HG03025 (cell line): ENCODE measurements at regions not wholly inside any gene's neighbourhood (a gene's known extent, or its start where the extent isn't known, plus 50 kb on each side); places are given as distances from the start of the nearest gene placed in this dataset.
"Not testable (repeated sequence)": the region's sequence is repeated elsewhere in the genome, so short reads cannot be mapped to it uniquely, and the experiment has no call there.

Experiments used
- ATAC-seq: cut with Tn5 transposase; IDR thresholded peaks from one replicate; pipeline ENCODE4 v1.9.1; 2021; ENCODE audit warnings: mild to moderate bottlenecking, moderate library complexity; ENCODE audit not compliant: unreplicated experiment, low FRiP score

DNA sequence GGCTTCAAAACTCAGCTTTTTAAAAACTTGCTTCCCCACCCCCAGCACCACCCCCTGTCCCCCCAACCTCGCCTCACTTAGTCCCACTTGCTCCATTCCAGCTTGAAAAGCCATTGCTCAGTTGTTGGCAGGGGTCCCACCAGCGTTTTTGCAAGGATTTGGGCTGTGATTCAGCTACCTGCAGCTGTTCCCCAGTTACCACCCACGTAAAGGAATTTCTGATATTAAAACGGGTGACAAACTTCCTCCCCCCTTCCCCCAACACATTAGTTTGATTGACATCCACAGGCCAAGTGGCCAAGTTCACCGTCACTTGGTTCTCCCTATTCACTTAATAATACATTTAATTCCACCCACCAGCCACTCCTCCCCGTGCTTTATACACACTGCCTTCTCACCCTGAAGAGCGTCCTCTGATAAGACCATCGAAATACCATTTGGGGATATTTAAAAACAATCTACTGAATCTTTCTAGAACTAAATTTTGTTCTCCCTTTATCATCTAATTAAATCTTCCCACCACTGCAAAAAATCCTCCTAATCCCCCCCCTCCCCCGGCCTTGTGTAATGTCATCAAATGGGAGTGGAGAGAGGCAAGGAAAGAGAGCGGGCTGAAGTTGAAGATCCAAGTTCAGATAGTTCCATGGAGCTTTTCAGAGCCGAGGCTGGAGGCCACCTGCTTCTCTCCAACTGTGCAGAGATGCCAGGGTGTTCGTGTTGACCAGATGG lies 55.1 kb downstream of the SOX9 start:
- ATAC-seq, result no peak

DNA sequence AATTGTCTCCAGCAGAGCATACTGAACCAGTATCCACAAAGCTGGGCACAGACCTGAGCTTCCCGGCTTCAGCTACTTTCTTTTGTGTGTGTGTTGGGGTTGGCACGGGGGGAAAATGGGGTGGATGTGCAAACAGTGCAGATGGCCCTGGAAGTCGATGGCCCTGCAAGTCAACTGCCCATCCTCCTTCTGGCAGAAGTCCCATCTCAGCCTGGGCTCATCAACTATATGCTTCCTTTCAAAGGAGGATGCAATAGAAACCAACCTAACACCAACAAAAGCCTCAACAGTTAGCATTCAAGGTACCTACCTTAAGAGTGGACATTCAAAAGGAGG lies 55.7 kb downstream of the SOX9 start:
- no peak for ATAC-seq

DNA sequence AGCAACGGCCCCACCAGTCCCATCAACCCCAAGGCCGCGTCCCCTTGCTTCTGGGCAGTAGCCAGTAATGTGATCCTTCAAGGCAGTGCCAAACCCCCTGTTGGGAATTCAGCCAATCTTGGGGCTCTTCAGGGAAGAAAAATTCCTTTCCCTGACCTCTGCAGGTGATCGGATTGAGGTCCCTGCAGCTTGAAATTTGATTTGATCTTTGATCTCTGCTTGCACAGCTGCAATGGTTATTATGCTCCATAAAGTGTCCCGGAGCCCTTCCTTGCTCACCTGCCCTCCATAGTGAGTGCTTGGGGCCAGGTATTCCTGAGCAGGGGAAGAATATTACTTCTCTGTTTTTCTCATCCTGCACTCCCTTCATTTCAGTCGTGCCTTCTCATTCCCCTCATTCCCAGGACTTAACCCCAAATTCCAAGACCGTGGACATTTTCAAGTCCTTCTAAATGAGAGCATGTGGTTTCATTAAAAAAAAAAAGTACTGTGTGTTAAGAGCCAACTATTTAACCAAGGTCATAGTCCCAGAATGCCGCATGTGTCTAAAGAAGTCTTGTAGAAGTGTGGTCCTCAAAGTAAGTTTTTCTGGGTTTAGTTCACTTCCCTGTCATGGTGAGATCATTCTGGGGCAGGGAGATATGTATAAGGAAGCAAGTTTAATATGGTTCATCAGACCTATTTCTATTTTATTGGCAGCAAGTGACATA lies 56.3 kb downstream of the SOX9 start:
- no peak for ATAC-seq

DNA sequence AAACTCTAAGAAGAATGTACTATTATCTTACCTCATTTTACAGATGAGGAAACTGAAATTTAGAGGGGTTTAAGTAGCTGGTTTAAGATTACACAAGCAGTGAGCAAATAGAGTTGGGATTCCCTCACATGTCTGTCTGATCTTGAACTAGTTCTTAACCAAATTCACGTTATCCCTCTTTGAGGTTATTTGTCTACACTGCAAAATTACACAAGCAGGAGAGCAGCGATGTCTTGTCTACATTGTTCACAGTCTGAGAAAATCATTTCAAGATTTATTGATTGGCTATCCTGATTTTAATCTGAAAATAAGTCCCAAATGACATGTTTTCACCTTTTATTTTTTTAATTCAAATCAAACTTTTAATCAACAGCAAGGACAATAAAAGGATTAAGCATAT lies 56.9 kb downstream of the SOX9 start:
- no peak for ATAC-seq

DNA sequence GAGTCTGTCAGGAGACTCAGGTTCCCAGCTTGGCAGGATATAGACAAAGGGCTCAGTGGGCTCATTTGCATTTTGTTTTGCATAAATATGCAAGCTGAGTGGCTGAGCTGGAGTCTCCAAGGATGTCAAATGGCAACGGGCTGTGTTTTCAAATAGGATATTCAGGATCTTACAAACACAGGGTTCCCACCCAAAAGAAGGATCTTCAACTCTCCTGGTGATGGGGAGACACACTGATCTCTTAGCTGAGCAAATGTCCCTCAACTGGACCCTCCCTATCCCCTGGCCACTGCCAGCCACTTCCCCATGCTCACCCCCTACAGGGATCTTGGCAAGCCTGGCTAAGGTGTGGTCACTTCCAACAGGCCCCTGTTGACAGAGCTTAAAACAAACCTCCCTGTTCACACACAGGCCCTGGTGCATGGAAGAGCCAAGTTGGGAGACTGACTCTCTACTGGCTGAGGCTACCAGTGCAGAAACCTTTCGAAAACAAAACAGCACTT lies 61.6 kb downstream of the SOX9 start:
- ATAC-seq, result no peak

DNA sequence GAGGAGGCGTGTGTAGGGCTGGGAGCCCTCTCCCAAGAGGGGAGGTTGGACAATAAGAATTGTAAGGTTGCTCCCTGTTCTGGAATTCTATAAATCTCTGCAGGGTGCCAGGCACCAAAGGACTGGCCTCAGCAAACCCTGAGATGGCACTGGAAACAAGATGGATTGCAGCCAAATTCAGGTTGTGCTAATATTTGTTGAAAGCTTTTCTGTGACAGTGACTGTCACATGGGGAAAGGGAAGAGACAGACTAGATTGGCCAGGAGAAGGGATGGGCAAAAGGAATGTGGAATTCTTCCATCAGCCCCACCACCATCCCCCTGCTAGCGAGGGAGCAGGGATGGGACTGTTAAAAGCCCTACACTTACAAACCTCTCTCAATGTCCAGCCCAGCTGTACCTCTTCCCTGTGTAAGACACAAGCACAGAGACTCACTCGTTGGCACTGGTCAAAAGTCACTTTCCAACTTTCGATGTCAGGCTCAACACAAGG lies 62.4 kb downstream of the SOX9 start:
- no peak for ATAC-seq

DNA sequence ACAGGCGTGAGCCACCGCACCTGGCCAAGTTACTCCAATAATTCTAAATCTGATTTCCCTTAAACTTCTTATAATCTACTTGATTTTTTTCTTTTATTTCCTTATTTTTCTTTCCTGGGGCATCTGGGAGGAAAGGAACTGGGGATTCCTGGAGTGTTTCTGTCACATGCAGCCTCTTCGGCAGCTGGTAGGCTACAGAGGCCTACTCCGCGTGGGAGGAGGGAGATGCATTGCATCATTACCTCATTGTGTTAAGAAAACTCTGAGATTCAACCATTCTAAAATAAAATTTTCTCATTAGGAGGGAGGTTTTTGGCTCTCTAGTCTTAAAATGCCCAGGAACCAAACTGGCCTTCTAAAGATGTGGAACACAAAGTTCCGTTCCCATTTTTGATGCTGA lies 64.0 kb downstream of the SOX9 start:
- ATAC-seq, result no peak

DNA sequence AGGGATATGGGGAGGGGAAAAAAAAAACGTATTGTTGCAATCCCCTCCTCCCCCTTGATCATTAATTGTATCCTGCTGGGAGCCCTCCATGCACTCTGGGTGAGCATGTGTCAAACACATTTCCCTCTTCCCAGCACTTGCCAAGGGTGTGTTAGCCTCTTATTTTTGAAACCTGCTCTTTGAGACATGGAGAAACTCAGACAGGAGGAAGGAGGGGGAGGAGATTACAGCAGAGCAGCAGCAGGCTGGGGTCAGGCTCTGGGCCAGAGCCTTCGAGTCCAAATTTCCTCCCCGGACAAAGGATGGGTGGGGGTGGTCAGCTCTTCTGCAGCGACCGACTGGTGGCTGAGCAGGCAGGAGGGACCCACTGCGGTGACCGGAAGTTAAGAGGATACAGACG lies 64.7 kb downstream of the SOX9 start:
- no peak for ATAC-seq

DNA sequence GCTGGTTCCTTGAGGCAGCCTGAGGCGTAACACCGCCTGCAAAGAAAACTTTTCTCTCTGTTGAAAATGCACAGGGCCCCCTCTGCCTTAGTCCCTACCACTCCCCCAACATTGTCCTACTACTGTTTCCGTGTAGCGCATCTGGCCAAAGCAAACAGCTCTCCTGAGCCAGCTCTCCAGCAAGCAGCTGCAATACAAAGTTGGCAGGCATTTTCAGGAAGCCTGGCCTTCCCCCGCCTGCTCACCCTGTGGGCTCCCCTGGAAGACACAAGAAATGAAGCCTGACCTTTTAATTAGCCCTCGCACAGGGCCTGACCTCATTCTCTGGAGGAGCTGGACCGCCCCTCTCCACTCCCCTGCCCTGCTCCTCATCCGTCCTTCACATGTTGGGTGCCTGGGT lies 66.7 kb downstream of the SOX9 start:
- ATAC-seq, result no peak

DNA sequence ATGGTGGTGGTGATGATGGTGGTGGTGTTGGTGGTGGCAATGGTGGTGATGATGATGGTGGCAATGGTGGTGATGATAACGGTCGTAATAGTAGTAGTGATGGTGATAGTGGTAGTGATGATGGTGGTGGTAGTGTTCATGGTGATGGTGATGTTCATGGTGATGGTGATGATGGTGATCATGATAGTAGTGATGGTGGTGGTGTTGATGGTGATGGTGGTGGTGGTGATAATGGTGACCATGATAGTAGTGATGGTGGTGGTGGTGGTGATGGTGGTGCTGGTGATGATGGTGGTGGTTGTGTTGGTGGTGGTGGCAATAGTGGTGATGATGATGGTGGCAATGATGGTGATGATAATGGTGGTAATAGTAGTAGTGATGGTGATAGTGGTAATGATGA lies 68.0 kb downstream of the SOX9 start:
- ATAC-seq, result no peak

DNA sequence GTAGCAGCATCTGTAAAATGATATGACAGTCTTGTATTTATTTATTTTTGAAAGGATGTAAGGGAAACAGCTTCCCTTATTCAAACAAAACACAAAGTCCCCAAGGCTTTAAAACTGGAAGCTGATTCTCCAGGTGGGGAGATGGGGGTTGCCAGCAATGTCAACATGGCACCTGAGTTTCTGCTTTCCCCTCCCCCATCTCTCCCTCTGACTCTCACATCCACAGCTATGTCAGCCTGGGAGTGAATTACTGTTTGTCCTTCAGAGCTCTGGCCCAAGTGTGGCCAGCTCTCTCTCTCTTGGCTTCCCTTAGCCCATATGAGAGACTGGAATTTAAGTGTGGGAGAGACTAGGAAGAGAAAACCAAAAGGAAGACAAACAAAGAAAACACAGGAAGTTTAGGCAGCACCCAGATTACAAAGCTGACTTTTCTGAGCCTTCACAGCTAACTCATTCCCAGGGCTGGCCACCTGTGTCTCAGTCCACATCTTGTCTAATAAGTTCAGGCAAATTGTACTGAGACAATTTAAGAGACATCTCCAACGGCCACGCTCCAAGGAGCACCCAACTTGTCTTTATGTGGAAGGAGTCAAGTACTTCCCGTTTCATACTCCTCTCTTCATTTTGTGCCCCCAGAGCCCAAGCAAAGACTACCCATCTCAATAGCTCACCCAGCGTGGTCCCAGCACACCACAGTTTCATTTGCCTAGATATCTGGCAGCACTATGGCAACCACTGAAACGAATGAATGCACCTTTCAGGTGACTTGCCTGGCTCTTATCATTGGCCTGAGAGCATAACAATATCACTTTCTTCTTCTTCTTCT lies 69.2 kb downstream of the SOX9 start:
- ATAC-seq, result no peak

DNA sequence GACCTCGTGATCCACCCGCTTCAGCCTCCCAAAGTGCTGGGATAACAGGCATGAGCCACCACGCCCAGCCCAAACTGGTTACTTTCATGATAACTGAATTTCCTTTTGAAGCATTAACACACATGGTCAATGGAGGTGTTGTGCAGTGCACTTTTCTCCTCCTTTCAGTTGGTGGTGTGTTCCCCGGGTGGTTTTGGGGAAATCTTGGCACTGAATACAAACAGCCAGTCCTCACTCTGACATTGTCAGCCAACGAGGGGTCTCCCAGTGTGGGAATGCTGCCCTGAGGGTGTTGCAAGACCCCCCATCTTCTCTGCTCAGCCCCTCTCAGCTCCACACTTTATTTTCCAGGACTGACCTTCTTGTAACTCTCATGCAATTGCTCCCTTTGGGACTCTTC lies 70.5 kb downstream of the SOX9 start:
- no peak for ATAC-seq

DNA sequence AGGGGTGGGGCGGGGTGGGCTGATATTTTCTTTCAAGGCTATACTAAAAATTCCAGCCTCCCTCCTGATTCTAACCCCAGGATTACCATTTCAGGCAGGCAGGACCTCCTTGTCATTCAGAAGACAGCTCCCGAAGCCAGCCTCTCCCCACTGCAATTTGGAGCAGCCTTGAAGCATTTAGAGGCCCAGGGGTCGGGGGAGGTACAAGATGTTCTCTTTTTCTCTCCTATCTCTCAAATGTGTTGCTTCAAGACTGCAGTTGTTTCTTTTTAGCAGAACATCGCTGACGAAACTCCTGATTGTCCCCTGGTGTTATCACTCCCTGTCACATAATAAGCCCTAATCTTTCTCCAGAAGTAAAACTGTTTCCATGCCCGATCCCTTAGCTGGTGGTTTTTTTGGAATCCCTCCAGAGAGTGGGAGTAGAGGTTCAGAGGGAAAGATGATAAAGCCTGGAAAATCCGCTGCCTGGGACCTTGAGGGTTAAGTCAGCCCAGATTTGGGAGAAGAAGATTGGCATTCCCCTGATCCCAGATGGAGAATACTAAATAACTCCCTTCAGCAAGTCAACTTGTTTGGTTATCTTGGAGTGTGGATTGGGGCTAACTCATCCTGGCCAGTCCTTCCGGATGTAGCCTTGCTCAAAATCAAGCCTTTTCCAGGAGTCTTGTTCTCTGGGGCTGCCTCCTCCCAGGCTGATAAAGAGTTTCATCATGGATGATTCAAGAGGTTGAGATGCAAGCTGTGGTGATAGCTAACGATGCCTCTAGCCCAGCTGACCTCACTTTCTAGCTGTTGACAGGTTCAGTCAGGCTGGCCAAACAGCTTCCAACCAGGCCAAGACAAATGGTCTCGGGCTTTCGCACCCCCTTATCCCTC lies 71.3 kb downstream of the SOX9 start:
- no peak for ATAC-seq

DNA sequence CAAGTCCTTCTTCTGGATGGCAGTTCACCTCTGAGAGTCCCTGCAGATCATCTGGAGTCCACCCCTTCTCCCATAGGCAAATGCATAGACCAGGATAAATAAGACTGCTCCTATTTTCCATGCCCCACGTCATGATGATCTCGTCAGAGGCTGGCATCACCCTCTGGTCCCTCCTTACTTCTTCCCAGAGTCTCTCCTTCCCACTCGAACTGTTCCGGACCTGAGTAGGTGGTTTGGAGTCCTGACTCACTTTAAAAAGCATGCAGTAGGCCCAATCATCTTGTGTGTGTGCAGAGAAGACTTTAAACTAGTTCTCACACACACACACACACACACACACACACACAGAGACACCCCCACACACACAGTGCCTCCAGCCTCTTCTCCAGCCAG lies 72.0 kb downstream of the SOX9 start:
- no peak for ATAC-seq

DNA sequence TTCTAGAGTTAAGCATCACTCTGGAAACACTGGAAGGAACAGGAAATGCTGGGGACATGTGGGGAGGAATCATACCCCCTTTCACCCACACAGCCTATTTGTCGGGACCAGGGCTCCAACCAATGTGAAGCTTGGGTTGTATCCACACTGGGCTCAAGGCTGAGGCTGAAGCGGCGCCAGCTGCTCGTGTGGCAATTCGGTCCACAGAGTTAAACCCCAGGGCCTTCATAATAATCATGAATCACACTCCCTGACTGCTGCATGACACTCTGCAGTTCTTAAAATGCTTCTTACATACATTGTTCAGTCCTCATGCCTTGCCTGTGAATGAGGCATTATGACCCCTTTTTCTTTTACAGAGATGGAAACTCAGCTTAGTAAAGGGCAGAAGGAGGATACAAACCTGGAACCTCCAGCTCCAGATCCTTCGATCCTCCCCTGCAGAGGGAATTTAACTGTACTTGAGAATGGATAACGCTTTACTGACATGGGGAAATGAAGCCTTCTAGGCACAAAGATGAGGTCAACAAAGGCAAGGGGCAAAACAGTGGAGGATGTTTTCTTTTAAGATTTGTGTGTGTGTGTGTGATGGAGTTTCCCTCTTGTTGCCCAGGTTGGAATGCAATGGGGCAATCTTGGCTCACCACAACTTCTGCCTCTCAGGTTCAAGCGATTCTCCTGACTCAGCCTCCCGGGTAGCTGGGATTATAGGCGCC lies 72.7 kb downstream of the SOX9 start:
- no peak for ATAC-seq

DNA sequence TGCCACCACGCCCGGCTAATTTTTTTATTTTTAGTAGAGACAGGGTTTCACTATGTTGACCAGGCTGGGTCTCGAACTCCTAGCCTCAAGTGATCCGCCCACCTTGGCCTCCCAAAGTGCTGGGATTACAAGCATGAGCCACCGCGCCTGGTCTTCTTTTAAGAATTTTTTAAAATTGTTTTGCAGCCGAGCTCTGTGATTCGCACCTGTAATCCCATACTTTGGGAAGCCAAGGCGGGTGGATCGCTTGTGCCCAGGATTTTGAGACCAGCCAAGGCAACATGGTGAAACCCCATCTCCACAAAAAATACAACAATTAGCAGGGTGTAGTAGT lies 73.3 kb downstream of the SOX9 start:
- ATAC-seq, result not testable (repeated sequence)

DNA sequence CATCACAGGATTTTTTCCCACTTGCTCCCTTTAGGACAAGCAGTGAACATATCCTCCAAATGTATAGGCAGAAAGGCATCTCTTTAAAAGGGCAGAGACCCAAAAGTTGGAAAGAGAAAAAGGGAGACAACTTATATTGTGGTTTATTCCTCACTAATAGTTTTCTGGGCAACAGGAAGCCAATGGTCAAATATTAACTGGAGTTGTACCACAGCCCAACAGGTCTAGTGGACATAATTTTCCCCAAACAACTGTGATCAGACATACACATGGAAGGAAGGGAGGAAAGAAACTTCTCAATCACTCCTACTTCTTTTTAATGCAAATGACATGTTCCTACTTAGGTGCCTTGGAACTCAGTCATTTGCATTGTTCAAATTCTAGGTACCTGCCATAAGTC lies 78.4 kb downstream of the SOX9 start:
- no peak for ATAC-seq

DNA sequence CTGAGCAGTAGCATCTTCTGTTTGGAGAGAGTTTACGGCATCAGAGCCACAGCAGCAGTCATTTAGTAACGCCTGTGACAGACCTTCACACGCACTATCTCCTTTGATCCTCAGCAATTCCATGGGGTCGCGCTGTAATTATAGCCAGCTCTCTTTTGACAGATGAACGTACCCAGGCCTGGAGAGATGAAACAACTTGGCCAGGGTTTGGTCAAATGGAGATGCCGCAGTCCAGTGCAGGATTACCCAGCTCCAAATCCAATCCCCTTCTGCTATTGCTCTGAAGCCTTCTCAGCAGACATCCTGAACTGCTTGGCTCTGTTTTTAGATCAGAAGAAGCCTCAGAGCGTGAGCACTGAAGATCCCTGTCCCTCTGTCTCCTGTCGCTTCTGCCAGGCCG lies 83.9 kb downstream of the SOX9 start:
- ATAC-seq, result no peak

DNA sequence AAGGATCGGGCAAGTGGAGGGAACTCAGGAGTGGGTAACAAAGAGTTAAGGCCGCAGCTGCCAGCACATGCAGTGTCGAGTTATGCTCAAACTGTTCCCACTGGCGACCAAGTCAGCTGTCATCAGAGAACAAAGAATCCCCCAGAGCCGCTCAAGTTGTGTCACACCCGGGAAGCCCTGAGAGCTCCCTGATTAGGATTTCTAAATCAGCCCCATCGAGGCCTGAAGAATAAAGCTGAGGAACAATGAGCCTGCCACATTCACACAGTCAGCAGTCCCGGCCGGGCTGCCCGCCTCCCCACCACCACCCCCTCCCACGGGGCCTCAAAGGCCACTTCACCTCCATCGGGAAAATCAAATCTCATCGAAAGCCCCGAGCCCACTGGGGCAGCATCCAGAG lies 84.5 kb downstream of the SOX9 start:
- ATAC-seq, result no peak

DNA sequence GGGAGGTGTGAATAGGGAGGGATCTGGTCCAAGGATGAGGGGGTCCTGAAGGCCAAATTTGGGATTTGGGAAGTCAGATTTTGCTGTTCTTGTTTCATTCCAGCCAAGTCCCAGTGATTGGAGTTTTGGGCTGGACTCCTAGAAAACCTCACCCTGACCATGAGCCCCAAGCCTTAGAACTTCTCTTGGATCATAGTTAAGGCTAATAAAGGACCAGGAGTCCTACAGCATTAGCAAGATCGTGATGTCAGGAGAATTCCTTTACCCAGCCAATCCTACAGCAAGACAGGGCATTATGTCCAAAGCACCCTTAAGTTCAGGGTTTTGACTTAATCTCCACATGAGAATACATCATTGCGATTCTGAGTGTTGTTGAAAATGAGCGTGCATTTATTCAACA lies 85.0 kb downstream of the SOX9 start:
- ATAC-seq, result no peak
